ENCODE measurements at regions not wholly inside any gene's neighbourhood (a gene's known extent, or its start where the extent isn't known, plus 50 kb on each side); places are given as distances from the start of the nearest gene placed in this dataset.

GRCh38 chr10:113297226-113297625, 255.6 kb upstream of the HABP2 start:
- Histone ChIP-seq H3K9ac (ENCODE audit: low read length) (no peak overlapping the region), H2AFZ (ENCODE audit: low read depth, low read length) (no peak overlapping the region), H4K20me1 (ENCODE audit: insufficient read depth) (no peaks in the 10 kb centered on the region), H3K9me2 (ENCODE audit: insufficient read depth, low read length) (no peaks in the 10 kb centered on the region), H3F3A (ENCODE audit: insufficient read depth, low read length, poor library complexity, severe bottlenecking) (no peaks in the 10 kb centered on the region), H3K27ac (ENCODE audit: low read length) (no peak overlapping the region), H3K4me2 (ENCODE audit: low read length) (no peak overlapping the region), H3K4me3 (ENCODE audit: low read length) (no peak overlapping the region), H3K9me3 (ENCODE audit: low read length) (no peaks in the 10 kb centered on the region), H3K27me3 (ENCODE audit: insufficient read depth, low read depth, low read length) (no peaks in the 10 kb centered on the region), H3K36me3 (ENCODE audit: insufficient read depth, low read length) (no peaks in the 10 kb centered on the region), H3K79me2 (replicated peaks; ENCODE audit: insufficient read depth, low read length) (no peaks in the 10 kb centered on the region)
- TF ChIP-seq, protein P1, sequence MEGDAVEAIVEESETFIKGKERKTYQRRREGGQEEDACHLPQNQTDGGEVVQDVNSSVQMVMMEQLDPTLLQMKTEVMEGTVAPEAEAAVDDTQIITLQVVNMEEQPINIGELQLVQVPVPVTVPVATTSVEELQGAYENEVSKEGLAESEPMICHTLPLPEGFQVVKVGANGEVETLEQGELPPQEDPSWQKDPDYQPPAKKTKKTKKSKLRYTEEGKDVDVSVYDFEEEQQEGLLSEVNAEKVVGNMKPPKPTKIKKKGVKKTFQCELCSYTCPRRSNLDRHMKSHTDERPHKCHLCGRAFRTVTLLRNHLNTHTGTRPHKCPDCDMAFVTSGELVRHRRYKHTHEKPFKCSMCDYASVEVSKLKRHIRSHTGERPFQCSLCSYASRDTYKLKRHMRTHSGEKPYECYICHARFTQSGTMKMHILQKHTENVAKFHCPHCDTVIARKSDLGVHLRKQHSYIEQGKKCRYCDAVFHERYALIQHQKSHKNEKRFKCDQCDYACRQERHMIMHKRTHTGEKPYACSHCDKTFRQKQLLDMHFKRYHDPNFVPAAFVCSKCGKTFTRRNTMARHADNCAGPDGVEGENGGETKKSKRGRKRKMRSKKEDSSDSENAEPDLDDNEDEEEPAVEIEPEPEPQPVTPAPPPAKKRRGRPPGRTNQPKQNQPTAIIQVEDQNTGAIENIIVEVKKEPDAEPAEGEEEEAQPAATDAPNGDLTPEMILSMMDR (IDR thresholded peaks at IDR 0.05; ENCODE audit: poor library complexity, severe bottlenecking): no peak
- TF ChIP-seq POLR2AphosphoS5 (IDR thresholded peaks at IDR 0.05) (no peak), RAD21 (conservative IDR thresholded peaks at IDR 0.05) (no peak), EP300 (conservative IDR thresholded peaks at IDR 0.05; ENCODE audit: poor library complexity, severe bottlenecking) (no peak), SMC3 (conservative IDR thresholded peaks at IDR 0.05; ENCODE audit: poor library complexity) (no peak), TAF1 (IDR thresholded peaks at IDR 0.05; ENCODE audit: low read depth) (no peak), EZH2 (IDR thresholded peaks at IDR 0.05; ENCODE audit: borderline replicate concordance, insufficient read depth, low read length, poor library complexity, severe bottlenecking) (no peak)
- TF ChIP-seq, protein P2, sequence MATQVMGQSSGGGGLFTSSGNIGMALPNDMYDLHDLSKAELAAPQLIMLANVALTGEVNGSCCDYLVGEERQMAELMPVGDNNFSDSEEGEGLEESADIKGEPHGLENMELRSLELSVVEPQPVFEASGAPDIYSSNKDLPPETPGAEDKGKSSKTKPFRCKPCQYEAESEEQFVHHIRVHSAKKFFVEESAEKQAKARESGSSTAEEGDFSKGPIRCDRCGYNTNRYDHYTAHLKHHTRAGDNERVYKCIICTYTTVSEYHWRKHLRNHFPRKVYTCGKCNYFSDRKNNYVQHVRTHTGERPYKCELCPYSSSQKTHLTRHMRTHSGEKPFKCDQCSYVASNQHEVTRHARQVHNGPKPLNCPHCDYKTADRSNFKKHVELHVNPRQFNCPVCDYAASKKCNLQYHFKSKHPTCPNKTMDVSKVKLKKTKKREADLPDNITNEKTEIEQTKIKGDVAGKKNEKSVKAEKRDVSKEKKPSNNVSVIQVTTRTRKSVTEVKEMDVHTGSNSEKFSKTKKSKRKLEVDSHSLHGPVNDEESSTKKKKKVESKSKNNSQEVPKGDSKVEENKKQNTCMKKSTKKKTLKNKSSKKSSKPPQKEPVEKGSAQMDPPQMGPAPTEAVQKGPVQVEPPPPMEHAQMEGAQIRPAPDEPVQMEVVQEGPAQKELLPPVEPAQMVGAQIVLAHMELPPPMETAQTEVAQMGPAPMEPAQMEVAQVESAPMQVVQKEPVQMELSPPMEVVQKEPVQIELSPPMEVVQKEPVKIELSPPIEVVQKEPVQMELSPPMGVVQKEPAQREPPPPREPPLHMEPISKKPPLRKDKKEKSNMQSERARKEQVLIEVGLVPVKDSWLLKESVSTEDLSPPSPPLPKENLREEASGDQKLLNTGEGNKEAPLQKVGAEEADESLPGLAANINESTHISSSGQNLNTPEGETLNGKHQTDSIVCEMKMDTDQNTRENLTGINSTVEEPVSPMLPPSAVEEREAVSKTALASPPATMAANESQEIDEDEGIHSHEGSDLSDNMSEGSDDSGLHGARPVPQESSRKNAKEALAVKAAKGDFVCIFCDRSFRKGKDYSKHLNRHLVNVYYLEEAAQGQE (IDR thresholded peaks at IDR 0.05; ENCODE audit: borderline replicate concordance): no peak

GRCh38 chr10:113298616-113299015, 254.2 kb upstream of the HABP2 start:
- no peak overlapping the region for H3K9ac ChIP-seq (ENCODE audit: low read length)
- H3K27ac ChIP-seq (ENCODE audit: low read length): no peak overlapping the region
- H3F3A ChIP-seq (ENCODE audit: insufficient read depth, low read length, poor library complexity, severe bottlenecking): no peaks in the 10 kb centered on the region
- H3K4me3 ChIP-seq (ENCODE audit: low read length): no peak overlapping the region
- H3K4me2 ChIP-seq (ENCODE audit: low read length): no peak overlapping the region
- no peaks in the 10 kb centered on the region for H3K79me2 ChIP-seq (replicated peaks; ENCODE audit: insufficient read depth, low read length)
- H3K36me3 ChIP-seq (ENCODE audit: insufficient read depth, low read length): no peaks in the 10 kb centered on the region
- H3K9me2 ChIP-seq (ENCODE audit: insufficient read depth, low read length): no peaks in the 10 kb centered on the region
- H4K20me1 ChIP-seq (ENCODE audit: insufficient read depth): no peaks in the 10 kb centered on the region
- H2AFZ ChIP-seq (ENCODE audit: low read depth, low read length): no peak overlapping the region
- TF ChIP-seq RAD21 (conservative IDR thresholded peaks at IDR 0.05): no peak
- no peak for TF ChIP-seq EP300 (conservative IDR thresholded peaks at IDR 0.05; ENCODE audit: poor library complexity, severe bottlenecking)
- TF ChIP-seq, protein P2 (IDR thresholded peaks at IDR 0.05; ENCODE audit: borderline replicate concordance): no peak
- no peak for TF ChIP-seq SMC3 (conservative IDR thresholded peaks at IDR 0.05; ENCODE audit: poor library complexity)
- no peak for TF ChIP-seq POLR2AphosphoS5 (IDR thresholded peaks at IDR 0.05)
- TF ChIP-seq EZH2 (IDR thresholded peaks at IDR 0.05; ENCODE audit: borderline replicate concordance, insufficient read depth, low read length, poor library complexity, severe bottlenecking): no peak
- TF ChIP-seq, protein P1 (IDR thresholded peaks at IDR 0.05; ENCODE audit: poor library complexity, severe bottlenecking): no peak
- no peak for TF ChIP-seq TAF1 (IDR thresholded peaks at IDR 0.05; ENCODE audit: low read depth)
- no peak for TF ChIP-seq MXI1 (conservative IDR thresholded peaks at IDR 0.05; ENCODE audit: poor library complexity, severe bottlenecking)
- H3K27me3 ChIP-seq (ENCODE audit: insufficient read depth, low read depth, low read length): no peaks in the 10 kb centered on the region
- H3K9me3 ChIP-seq (ENCODE audit: low read length): no peaks in the 10 kb centered on the region
